SJCRH30 (cell line): ENCODE measurements at regions not wholly inside any gene's neighbourhood (a gene's known extent, or its start where the extent isn't known, plus 50 kb on each side); places are given as distances from the start of the nearest gene placed in this dataset.

Experiments used
- DNase-seq, 2 experiments: peaks; one replicate each; pipeline ENCODE4 v3.0.0-alpha.2; 2015 to 2020
- H3K27ac ChIP-seq: fragments of 250-450 bp; sonication (Bioruptor Pico); 2 replicates; pipeline ENCODE4 v1.5.1; 2020; ENCODE audit warnings: mild to moderate bottlenecking, moderate library complexity
- H3K27me3 ChIP-seq: fragments of 250-450 bp; sonication (Bioruptor Pico); 2 replicates; pipeline ENCODE4 v1.5.1; 2020; ENCODE audit warnings: mild to moderate bottlenecking, moderate library complexity
- H3K36me3 ChIP-seq: fragments of 250-450 bp; sonication (Bioruptor Pico); 2 replicates; pipeline ENCODE4 v1.5.1; 2020; ENCODE audit warnings: mild to moderate bottlenecking, moderate library complexity
- H3K4me1 ChIP-seq: fragments of 250-450 bp; sonication (Bioruptor Pico); 2 replicates; pipeline ENCODE4 v1.5.1; 2020; ENCODE audit warnings: mild to moderate bottlenecking, moderate library complexity
- H3K4me3 ChIP-seq: fragments of 250-450 bp; sonication (Bioruptor Pico); 2 replicates; pipeline ENCODE4 v1.5.1; 2020; ENCODE audit warnings: mild to moderate bottlenecking, moderate library complexity
- H3K9me3 ChIP-seq: fragments of 250-450 bp; sonication (Bioruptor Pico); replicated peaks from 2 replicates; pipeline ENCODE4 v1.5.1; 2020; ENCODE audit warnings: mild to moderate bottlenecking, moderate library complexity

GRCh38 chr9:73863924-73864323 lies 633.2 kb upstream of the RORB start:
- Histone ChIP-seq H3K4me1 (no peaks in the 10 kb centered on the region; the same call in 1 of the 2 replicates), H3K36me3 (no peaks in the 10 kb centered on the region), H3K4me3 (no peak overlapping the region), H3K9me3 (no peaks in the 10 kb centered on the region), H3K27ac (no peak overlapping the region), H3K27me3 (no peaks in the 10 kb centered on the region)
- DNase-seq: no peak

GRCh38 chr9:73866451-73866850 lies 630.7 kb upstream of the RORB start:
- H3K4me1 ChIP-seq: no peaks in the 10 kb centered on the region; the same call in none of the 2 replicates

GRCh38 chr9:73869264-73869663 lies 627.9 kb upstream of the RORB start:
- Histone ChIP-seq H3K4me3 (no peak overlapping the region), H3K36me3 (no peaks in the 10 kb centered on the region), H3K27me3 (0 out of 2 replicates have a peak, but pooled peaks cover 2% of the 10 kb centered on the region), H3K9me3 (no peaks in the 10 kb centered on the region), H3K4me1 (no peaks in the 10 kb centered on the region; the same call in none of the 2 replicates), H3K27ac (no peak overlapping the region)
- DNase-seq: peak in 1 of 2 experiments; percentile 29

More at GRCh38 chr9:73866451-73866850, 630.7 kb upstream of the RORB start:
- Histone ChIP-seq H3K27me3 (no peaks in the 10 kb centered on the region), H3K36me3 (no peaks in the 10 kb centered on the region), H3K4me3 (no peak overlapping the region), H3K27ac (no peak overlapping the region), H3K9me3 (no peaks in the 10 kb centered on the region)
- no peak for DNase-seq

- Histone ChIP-seq H3K27ac (no peak overlapping the region), H3K27me3 (0 out of 2 replicates have a peak, but pooled peaks cover 2% of the 10 kb centered on the region), H3K36me3 (no peaks in the 10 kb centered on the region), H3K4me1 (no peaks in the 10 kb centered on the region; the same call in none of the 2 replicates), H3K4me3 (no peak overlapping the region), H3K9me3 (no peaks in the 10 kb centered on the region)
- DNase-seq: no peak
Measured at GRCh38 chr9:73871636-73872035, 625.5 kb upstream of the RORB start.

- Histone ChIP-seq H3K27ac (no peak overlapping the region), H3K4me1 (no peaks in the 10 kb centered on the region; the same call in none of the 2 replicates), H3K27me3 (peaks cover 2% of the 10 kb centered on the region; the same call in 1 of the 2 replicates), H3K4me3 (no peak overlapping the region), H3K9me3 (no peaks in the 10 kb centered on the region), H3K36me3 (no peaks in the 10 kb centered on the region)
- no peak for DNase-seq
Measured at GRCh38 chr9:73872701-73873100, 624.4 kb upstream of the RORB start.

GRCh38 chr9:73880101-73880500 lies 617.0 kb upstream of the RORB start:
- no peak overlapping the region for H3K4me3 ChIP-seq
- peaks cover 8% of the 10 kb centered on the region; the same call in 1 of the 2 replicates for H3K27me3 ChIP-seq

GRCh38 chr9:73889023-73889422 lies 608.1 kb upstream of the RORB start:
- DNase-seq: no peak
- Histone ChIP-seq H3K27ac (no peak overlapping the region), H3K36me3 (no peaks in the 10 kb centered on the region), H3K9me3 (0 out of 2 replicates have a peak, but pooled peaks cover 4% of the 10 kb centered on the region), H3K4me1 (no peaks in the 10 kb centered on the region), H3K4me3 (no peak overlapping the region), H3K27me3 (peaks cover 6% of the 10 kb centered on the region; the same call in 1 of the 2 replicates)

More at GRCh38 chr9:73880101-73880500, 617.0 kb upstream of the RORB start:
- H3K9me3 ChIP-seq: 0 out of 2 replicates have a peak, but pooled peaks cover 4% of the 10 kb centered on the region
- no peak overlapping the region for H3K27ac ChIP-seq
- H3K4me1 ChIP-seq: no peaks in the 10 kb centered on the region
- DNase-seq: no peak
- no peaks in the 10 kb centered on the region for H3K36me3 ChIP-seq

GRCh38 chr9:73890685-73891277 lies 606.4 kb upstream of the RORB start:
- Histone ChIP-seq H3K27me3 (peaks cover 9% of the 10 kb centered on the region; the same call in 1 of the 2 replicates), H3K36me3 (no peaks in the 10 kb centered on the region), H3K27ac (no peak overlapping the region), H3K9me3 (no peaks in the 10 kb centered on the region), H3K4me1 (no peaks in the 10 kb centered on the region), H3K4me3 (no peak overlapping the region)
- no peak for DNase-seq

GRCh38 chr9:73892335-73892734 lies 604.8 kb upstream of the RORB start:
- no peak overlapping the region for H3K27ac ChIP-seq
- H3K27me3 ChIP-seq: peaks cover 9% of the 10 kb centered on the region; the same call in 1 of the 2 replicates
- H3K36me3 ChIP-seq: no peaks in the 10 kb centered on the region
- no peaks in the 10 kb centered on the region for H3K9me3 ChIP-seq
- H3K4me3 ChIP-seq: no peak overlapping the region
- H3K4me1 ChIP-seq: no peaks in the 10 kb centered on the region
- no peak for DNase-seq

GRCh38 chr9:73893230-73893629 lies 603.9 kb upstream of the RORB start:
- H3K4me3 ChIP-seq: no peak overlapping the region

GRCh38 chr9:73896061-73896460 lies 601.1 kb upstream of the RORB start:
- H3K36me3 ChIP-seq: no peaks in the 10 kb centered on the region
- H3K27me3 ChIP-seq: peaks cover 9% of the 10 kb centered on the region; the same call in 1 of the 2 replicates
- H3K4me1 ChIP-seq: no peaks in the 10 kb centered on the region
- no peak for DNase-seq
- H3K4me3 ChIP-seq: no peak overlapping the region
- no peak overlapping the region for H3K27ac ChIP-seq
- H3K9me3 ChIP-seq: no peaks in the 10 kb centered on the region

More at GRCh38 chr9:73893230-73893629, 603.9 kb upstream of the RORB start:
- no peak overlapping the region for H3K27ac ChIP-seq
- peaks cover 9% of the 10 kb centered on the region; the same call in 1 of the 2 replicates for H3K27me3 ChIP-seq
- H3K4me1 ChIP-seq: no peaks in the 10 kb centered on the region
- no peaks in the 10 kb centered on the region for H3K36me3 ChIP-seq
- H3K9me3 ChIP-seq: no peaks in the 10 kb centered on the region
- no peak for DNase-seq

GRCh38 chr9:73906671-73907070 lies 590.5 kb upstream of the RORB start:
- no peak overlapping the region for H3K4me3 ChIP-seq
- no peak for DNase-seq
- H3K36me3 ChIP-seq: no peaks in the 10 kb centered on the region
- H3K27ac ChIP-seq: no peak overlapping the region
- no peaks in the 10 kb centered on the region for H3K9me3 ChIP-seq
- 0 out of 2 replicates have a peak, but pooled peaks cover 3% of the 10 kb centered on the region for H3K27me3 ChIP-seq
- no peaks in the 10 kb centered on the region for H3K4me1 ChIP-seq

GRCh38 chr9:73911804-73912203 lies 585.3 kb upstream of the RORB start:
- Histone ChIP-seq H3K4me1 (no peaks in the 10 kb centered on the region), H3K36me3 (no peaks in the 10 kb centered on the region), H3K27me3 (0 out of 2 replicates have a peak, but pooled peaks cover 9% of the 10 kb centered on the region), H3K27ac (no peak overlapping the region), H3K4me3 (no peak overlapping the region), H3K9me3 (no peaks in the 10 kb centered on the region)
- no peak for DNase-seq

- Histone ChIP-seq H3K27me3 (0 out of 2 replicates have a peak, but pooled peaks cover 9% of the 10 kb centered on the region), H3K36me3 (no peaks in the 10 kb centered on the region), H3K4me3 (no peak overlapping the region), H3K27ac (no peak overlapping the region), H3K9me3 (no peaks in the 10 kb centered on the region), H3K4me1 (no peaks in the 10 kb centered on the region)
- DNase-seq: peak in 1 of 2 experiments; percentile 29
Measured at GRCh38 chr9:73916016-73916673, 581.0 kb upstream of the RORB start.

GRCh38 chr9:73919712-73920111 lies 577.4 kb upstream of the RORB start:
- H3K36me3 ChIP-seq: no peaks in the 10 kb centered on the region
- H3K4me3 ChIP-seq: no peak overlapping the region
- H3K27ac ChIP-seq: no peak overlapping the region
- no peak for DNase-seq
- no peaks in the 10 kb centered on the region for H3K9me3 ChIP-seq
- H3K4me1 ChIP-seq: no peaks in the 10 kb centered on the region
- 0 out of 2 replicates have a peak, but pooled peaks cover 7% of the 10 kb centered on the region for H3K27me3 ChIP-seq
